HG02970 (cell line): ENCODE measurements at regions not wholly inside any gene's neighbourhood (a gene's known extent, or its start where the extent isn't known, plus 50 kb on each side); places are given as distances from the start of the nearest gene placed in this dataset.
"Not testable (repeated sequence)": the region's sequence is repeated elsewhere in the genome, so short reads cannot be mapped to it uniquely, and the experiment has no call there.

Experiments
- ATAC-seq: cut with Tn5 transposase; IDR thresholded peaks from one replicate; pipeline ENCODE4 v1.9.1; 2021; ENCODE audit warnings: mild to moderate bottlenecking, moderate library complexity, moderate number of reproducible peaks; ENCODE audit not compliant: unreplicated experiment, low FRiP score

DNA sequence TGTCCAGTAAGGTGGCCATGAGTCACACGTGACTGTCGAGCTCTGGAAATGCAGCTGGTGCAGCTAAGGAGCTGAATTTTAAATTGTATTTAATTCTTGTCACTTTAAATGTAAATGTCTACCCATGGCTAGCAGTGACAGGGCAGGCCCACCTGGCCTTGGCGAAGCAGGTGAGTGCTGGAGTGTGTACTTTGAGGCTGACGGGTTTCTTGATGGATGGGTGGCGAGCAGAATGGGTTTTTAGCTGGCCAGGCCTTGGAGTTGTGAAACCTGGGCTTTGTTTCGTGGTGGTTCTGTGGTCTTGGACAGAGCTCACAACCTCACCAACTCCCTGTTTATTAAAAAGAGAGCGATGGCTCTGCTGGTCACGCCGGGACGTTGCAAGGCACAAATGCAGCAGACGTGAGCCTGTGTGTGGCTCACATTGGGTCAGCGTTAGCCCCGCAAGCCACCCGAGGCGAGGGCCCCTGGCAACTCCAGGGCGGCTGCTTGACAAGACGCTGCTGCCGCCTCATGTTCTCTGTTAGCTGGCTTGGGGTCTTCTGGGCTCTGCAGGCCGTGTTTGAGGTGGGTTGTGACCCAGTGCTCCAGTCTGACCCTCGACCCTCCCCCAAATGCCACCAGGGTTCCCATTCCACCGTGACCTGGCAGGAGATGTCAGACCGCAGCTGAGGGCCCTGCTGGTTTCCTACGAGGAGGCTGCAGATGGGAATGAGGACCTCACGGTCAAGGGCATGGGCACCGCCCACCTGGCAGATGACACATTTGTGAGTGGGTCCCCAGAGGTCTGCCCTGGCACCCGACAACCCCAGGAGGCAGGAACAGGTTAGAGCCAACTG is 184.1 kb upstream of the ZNF469 start:
- not testable (repeated sequence) for ATAC-seq

DNA sequence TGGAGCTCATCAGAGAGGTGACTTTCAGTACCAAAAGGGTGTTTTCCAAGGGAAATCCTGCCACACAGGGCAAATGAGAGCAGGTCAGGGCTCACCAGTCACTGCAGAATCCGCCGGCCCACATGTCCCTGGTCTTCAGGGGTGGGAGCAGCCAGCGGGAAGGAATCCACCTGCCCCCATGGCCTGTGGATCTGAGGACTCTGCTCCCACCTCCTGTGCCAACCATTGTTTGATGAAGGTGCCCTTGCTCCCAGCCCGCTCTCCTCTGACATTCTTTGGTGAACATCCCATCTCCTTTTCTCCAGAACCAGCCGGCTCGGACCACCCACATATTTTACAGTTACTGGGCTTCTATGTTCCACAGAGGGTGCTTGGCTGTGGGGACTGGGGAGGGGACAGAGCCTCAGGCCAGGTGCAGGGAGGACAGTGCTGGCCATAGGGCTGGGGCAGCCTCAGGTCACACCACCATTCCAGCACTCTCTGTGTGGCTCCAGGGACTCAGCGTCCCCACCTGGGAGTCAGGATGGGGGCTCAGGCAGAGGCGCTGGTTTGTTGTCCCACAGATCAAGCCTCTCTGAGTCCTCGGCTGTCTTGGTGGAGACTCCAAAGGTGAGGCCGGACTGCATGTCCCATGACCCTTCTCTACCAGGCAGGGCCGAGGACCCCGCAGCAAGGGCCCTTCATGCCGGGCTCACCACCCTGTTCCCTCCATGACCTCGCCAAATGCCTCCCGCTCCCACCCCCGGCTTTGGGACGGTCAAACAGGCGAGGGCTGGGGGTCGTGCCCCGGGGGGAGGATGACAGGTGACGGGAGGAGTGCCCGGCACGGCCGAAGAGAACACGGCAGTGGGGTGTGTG is 183.2 kb upstream of the ZNF469 start:
- ATAC-seq, result not testable (repeated sequence)

DNA sequence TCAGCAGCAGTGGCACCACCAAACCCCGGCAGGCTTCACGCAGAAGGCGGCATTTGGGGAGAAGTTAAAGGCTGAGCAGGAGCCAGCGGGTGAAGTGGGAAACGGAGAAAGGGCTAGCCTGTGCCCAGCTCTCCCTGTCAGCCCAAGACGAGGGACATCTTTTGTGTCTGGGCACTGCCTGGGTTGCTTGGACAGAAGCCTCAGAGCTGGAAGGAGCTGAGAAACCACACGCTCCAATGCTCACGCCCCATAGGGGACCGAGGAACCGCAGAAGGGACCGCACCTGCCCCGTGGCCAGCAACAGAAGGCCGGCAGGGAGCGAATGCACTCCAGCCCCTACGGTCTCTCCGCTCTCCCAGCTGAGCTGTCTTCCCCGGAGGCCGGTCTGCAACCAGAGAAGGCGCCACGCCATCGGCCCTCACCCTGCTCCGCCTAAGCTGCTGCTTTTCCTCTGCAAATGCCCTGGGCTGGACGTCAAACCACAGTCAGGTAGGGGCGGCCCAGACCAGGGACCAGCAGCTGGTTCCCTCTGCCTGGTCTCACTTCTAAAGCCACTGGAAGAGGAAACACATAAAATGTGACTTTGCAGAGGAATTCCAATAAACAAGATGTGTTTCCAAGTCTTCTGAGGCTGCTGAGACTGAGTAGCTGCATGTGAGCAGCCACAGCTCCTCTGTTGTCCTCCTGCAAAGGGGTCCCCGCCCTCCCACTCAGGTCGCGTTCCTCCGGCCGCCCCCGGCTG is 182.4 kb upstream of the ZNF469 start:
- ATAC-seq, result not testable (repeated sequence)

DNA sequence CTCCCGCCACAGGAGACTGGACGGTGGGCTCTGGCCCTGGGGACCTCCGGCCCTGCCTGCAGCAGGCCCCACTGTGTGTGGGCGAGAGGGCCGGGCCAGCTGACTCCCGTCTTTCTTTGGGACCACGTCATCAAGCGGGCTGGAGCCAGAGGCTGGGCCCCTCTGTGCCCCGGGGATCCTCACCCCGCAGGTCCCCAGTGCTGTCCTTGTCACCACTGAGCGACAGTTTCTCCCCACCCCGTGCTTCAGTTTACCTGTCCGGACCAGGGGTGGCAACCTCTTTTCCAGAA is 181.9 kb upstream of the ZNF469 start:
- ATAC-seq, result no peak

DNA sequence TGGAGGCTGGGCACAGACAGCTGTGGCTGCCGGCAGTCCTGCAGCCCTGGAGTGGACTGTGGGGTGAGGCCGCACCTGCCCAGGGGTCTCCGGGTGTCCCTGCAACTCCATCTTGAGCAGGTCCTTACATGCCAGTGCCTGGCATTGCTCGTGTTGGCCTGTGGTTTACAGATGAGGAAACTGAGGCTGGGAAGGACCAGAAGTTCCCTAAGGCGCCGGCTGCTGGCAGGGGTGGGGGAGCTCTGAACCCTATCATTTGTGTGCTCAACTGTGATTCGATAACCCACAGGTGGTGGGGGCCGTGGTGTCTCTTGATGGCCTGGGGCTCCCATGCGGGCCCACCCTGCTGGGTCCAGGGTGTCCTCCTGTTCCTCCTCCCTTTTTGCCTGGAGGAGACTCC is 181.1 kb upstream of the ZNF469 start:
- ATAC-seq, result not testable (repeated sequence)

DNA sequence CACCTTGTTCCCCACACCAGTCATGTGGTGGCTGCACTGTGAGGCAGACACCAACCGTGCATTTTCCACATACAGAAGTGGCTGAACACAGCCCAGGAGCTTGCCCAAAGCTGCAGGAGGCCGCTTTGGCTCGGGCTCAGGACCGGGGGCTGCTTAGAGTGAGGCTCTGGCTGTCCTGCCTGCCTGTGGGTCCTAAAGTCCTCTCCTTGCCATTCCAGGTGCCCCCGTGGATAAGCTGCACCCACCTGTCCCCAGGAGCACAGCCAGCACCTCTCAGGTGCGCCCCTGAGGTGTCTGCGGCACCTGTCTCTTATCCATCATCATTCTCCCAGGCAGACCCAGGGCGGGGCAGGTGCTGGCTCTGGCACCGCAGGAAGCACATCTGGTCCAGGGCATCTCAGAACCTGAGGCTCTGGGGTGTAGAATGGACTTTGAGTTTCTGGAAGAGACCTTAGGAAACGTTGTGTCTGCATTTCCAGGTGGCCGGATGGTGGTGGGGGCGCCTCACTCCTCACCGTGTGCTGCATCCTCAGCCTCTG is 180.5 kb upstream of the ZNF469 start:
- no peak for ATAC-seq

DNA sequence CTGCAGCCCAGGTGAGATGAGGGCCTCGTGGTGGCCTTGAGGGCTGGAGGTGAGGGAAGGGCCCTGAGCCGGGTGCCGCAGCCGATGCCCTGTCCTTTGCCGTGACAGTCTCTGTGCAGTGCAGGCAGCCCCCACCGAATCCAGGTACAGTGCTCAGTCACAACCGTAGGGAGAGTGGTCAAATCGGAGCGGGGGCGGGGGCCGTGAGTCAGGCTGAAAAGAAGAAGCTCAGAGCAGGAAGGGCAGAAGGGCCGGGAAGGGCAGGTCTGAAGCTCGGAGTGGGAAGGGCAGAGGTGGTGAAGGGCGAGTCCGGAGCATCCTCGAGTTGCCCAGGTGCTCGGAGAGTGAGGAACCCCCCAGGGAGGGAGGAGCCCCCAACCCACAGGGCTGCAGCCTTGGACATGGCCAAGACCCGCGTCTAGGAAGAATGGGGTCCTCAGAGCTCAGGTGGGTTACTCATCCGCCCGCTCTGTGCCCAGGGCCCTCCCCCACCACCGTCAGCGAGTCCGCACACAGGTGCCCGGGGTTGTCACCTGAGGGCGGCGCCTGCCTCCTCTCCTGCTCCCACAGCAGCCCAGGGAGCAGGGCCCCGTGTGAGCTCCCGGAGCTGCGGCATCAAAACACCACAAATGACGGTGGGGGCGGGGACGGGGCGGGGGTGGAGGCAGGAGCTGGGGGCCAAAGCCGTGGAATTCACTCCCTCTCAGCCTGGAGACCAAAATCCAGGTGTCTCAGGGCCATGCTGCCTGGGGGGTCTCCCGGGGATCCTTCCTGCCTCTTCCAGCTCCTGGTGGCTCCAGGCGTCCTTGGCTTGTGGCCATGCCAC is 179.7 kb upstream of the ZNF469 start:
- ATAC-seq, result not testable (repeated sequence)

DNA sequence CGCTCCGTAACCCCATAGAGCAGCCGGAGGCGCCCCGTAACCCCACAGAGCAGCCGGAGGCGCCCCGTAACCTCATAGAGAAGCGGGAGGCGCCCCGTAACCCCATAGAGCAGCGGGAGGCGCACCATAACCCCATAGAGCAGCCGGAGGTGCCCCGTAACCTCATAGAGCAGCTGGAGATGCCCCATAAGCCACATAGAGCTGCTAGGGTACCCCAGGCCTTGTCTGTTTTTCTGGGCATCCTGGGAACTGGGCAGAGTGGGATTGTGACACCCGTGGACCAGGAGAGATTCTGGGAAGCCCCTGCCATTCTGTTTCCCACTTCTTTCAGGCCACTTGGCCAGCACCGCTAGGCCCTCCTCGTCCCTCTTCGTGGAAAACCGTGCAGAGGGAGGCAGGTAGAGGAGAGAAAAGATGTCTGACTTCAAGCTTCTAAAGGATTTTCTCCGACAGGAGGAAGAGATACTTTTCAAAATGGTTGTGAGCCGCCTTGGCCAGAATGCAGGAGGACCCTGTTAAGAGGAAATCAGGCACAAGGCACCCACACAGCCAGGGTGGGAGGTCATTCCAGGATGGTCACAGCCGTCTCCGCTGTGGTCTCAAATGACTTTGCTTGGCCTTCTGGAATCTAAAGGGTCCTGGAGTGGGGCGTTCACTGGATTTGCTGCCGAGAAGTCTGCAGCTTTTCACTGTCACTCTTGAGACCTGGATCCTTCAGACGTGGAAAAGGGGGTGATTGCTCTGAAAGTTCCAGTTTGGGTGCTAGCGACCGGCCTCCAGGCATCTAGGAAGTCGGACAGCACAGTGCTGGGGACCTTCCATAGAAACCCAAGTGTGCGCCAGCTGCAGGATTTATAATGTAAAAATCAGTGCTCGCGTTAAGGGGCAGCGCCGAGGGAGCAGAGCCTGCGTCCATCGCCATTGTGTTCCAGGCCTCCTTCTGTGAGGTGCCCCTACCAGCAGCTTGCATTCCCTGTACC is 178.3 kb upstream of the ZNF469 start:
- ATAC-seq, result not testable (repeated sequence)

DNA sequence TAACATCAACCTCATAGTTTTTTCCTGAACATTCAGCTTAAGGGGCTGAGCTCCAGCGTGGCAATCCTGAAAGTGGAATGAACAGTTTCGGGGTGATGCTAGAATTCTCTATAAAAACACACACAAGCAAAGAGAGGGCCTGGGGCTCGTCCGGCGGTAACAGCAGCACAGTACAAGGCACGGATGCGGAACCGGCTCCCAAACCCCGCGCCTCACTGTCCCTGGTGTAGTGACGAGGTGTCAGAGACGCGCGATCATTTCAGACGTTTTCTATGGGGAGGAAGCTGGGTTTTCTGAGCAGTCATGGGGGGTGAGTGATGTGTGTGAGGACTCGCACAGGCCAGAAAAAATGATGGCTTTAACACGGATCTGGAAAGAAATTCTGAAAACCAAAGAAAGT is 177.3 kb upstream of the ZNF469 start:
- ATAC-seq, result not testable (repeated sequence)

DNA sequence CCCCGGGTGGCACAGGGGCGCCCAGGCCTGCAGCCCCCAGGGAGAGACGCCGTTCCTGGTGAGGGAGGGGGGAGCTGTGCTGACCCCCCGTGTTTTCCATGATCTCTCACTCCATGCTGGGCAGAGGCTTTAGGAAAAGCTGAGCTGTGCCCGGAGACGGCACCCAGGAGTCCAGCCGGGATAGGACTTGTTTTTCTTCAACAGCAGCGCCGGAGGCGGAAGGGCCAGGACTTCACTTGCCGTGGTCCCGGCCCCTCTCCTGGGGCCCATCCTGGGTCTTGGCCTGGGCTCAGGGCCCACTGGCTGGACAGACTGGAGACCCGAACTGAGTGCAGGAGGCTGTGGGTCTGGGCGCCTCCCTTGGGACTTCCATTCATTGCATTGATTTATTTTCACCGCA is 176.8 kb upstream of the ZNF469 start:
- not testable (repeated sequence) for ATAC-seq

DNA sequence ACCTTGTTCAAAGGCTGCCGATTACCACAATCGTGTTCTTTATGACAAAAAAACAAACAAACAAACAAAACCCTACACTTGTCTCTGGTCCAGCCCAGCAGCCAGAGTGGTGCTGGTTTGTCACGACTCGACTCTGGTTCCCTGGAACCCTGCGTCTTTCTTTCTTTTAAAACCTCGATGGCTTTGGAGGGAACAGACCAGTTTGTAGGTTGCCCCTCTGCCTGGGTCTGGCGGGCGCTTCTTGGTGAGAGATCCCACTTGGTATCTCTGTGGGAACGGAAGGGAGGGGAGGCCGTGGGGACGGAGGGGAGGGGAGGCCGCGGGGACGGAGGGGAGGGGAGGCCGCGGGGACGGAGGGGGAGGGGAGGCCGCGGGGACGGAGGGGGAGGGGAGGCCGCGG is 176.2 kb upstream of the ZNF469 start:
- not testable (repeated sequence) for ATAC-seq

DNA sequence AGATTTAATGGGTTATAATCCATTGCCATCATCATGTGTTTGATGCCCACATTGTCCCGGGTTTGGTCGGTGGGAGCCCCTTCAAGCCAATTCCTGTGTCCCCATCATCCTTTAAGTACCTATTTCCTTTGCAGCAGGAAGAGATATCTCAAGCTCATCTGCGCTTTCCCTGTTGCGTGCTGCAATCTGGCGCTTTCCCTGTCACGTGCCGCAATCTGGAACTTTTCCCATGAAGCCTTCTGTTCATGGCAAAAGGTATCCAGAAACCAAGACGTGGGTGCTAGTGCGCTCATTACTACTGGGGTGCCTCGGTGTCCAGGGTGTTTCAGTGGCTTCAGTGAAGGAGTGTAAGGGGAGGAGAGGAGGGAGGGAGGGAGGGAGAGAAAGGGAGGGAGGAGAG is 174.6 kb upstream of the ZNF469 start:
- no peak for ATAC-seq

DNA sequence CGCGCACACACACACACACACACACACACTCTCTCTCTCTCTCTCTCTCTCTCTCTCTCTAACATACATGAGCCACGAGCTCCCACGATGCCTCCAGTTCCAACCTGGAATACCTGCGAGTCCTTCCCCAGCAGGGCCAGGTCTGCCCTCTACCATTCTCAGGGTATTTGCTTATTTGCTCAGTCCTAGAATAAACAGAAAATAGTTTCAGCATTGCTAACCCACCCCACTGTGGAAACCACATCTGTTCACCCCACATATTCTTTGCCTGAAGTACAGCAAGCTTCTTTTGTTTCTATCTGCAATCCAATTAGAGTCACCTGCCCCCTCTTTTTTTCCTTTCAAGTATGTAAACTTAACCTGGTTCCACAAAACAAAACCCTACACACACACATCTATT is 174.0 kb upstream of the ZNF469 start:
- ATAC-seq, result not testable (repeated sequence)

DNA sequence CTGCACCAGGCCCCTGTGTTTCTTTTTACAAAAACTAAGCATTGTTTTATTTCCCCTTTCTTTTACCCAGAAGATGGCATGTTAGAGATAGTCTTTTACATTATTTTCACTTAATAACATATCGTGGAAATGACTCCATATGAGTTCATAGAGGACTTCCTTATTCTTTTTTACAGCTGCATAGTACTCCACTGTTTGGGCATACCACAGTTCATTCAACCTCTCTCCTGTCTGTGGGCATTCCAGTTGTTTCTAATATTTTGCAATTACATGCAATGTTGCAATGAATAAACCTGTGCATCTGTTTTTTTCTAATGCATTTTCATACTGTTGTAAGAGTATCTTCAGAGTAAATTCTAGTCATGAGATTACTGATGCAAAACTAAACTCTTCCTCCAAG is 173.2 kb upstream of the ZNF469 start:
- ATAC-seq, result not testable (repeated sequence)

DNA sequence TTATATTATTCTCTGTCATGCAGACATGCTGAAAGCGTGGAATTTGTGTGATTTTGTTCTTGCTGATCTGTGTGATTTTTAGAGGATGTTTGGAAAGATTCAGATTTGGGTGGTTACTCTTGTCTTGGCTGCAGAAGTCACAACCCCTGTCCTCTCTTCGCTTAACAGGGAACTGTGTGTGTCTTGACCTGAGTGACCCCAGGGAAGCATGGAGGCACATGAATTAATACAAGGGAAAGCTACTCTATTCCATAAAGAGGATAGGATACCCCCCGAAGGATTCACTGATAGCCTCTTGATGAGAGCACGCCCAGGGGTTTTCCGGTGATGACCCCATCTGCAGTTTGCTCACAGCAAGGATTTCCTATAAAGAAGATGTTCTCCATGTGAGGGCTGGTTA is 168.8 kb upstream of the ZNF469 start:
- not testable (repeated sequence) for ATAC-seq

DNA sequence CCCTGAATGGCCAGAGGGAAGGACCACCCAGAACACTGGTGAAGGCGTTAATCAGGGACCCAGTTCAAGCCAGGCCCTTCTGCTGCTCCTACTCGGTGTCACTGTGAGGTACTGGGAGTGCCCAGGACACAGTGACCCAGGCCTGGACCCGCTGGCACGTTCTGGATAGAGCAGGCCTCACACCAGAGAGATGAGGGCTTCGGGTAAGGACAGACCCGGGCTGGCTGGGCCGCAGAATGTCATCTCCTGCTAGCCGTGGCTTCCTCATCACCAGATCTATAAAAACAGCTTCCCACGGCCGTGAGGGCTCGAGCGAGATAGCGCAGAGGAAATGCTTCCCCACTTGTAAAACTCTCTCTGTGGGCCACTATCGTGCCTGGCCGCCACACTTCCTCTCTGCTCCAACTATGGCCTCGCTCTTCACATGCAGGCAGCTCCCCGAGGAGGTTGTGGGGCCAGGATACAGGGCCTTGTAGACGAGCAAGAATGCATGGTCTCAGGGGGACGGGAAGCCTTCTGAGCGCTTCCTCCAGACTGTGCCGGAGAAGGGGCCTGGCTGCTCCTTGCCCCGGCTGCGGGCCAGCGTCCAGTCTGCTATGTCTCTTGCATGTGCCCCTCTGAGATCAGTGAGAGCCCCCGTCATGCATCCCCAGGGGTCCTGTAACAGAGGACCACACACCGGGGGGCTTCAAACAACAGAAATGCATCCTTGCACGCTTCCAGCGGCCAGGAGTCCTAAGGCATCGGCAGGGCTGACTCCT is 161.6 kb upstream of the ZNF469 start:
- not testable (repeated sequence) for ATAC-seq

DNA sequence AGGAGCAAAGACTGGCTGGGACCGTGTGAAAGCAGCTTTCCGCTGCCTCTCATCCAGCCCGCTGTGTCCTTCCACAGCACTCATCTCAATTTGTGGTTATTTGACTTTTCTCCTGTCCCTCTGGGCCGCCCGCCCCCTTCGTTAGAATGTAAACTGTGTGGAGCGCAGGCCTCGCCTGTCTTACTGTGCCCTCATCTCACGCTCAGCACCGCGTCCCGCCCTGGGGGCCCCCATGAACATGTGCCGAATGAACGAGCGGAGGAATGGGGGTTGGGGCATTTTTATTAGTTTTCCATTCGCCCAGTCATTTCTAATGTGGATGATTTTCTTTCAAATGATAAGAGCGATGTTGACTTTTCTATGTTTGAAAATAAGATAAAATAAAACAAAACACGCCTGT is 159.1 kb upstream of the ZNF469 start:
- not testable (repeated sequence) for ATAC-seq
